ENCODE measurements at regions not wholly inside any gene's neighbourhood (a gene's known extent, or its start where the extent isn't known, plus 50 kb on each side); places are given as distances from the start of the nearest gene placed in this dataset.
A peak's percentile ranks its signal among the peaks of the same experiment; 100 is the strongest.
"Not testable (repeated sequence)": the region's sequence is repeated elsewhere in the genome, so short reads cannot be mapped to it uniquely, and the experiment has no call there.

- no peak for DNase-seq
Measured at GRCh38 chr15:69874321-69874720, 223.4 kb downstream of the TLE3 start.

- no peak for DNase-seq
Measured at GRCh38 chr15:69876064-69876940, 221.4 kb downstream of the TLE3 start.

GRCh38 chr15:69879963-69880362, 217.8 kb downstream of the TLE3 start:
- not testable (repeated sequence) for DNase-seq

GRCh38 chr15:69880571-69881301, 217.0 kb downstream of the TLE3 start:
- no peak for DNase-seq

GRCh38 chr15:69881302-69881670, 216.4 kb downstream of the TLE3 start:
- no peak for DNase-seq

GRCh38 chr15:69881766-69882165, 216.0 kb downstream of the TLE3 start:
- peak in 1 of 2 experiments; percentile 42 for DNase-seq

GRCh38 chr15:69883306-69883705, 214.4 kb downstream of the TLE3 start:
- DNase-seq: no peak

GRCh38 chr15:69885173-69885955, 212.4 kb downstream of the TLE3 start:
- DNase-seq: no peak

- DNase-seq: no peak
Measured at GRCh38 chr15:69887009-69887408, 210.7 kb downstream of the TLE3 start.

GRCh38 chr15:69887553-69887952, 210.2 kb downstream of the TLE3 start:
- no peak for DNase-seq

GRCh38 chr15:69888406-69888805, 209.3 kb downstream of the TLE3 start:
- no peak for DNase-seq

- no peak for DNase-seq
Measured at GRCh38 chr15:69891070-69891536, 206.6 kb downstream of the TLE3 start.

- DNase-seq: no peak
Measured at GRCh38 chr15:69891606-69892005, 206.1 kb downstream of the TLE3 start.

GRCh38 chr15:69892351-69892750, 205.4 kb downstream of the TLE3 start:
- no peak for DNase-seq

- no peak for DNase-seq
Measured at GRCh38 chr15:69893086-69893485, 204.6 kb downstream of the TLE3 start.

- DNase-seq: peak; percentile 21 to 37
Measured at GRCh38 chr15:69893863-69894262, 203.9 kb downstream of the TLE3 start.

- no peak for DNase-seq
Measured at GRCh38 chr15:69895202-69895601, 202.5 kb downstream of the TLE3 start.

GRCh38 chr15:69896606-69897005, 201.1 kb downstream of the TLE3 start:
- no peak for DNase-seq

- no peak for DNase-seq
Measured at GRCh38 chr15:69897061-69897460, 200.7 kb downstream of the TLE3 start.

- peak in 1 of 2 experiments; percentile 48 for DNase-seq
Measured at GRCh38 chr15:69897471-69898237, 200.1 kb downstream of the TLE3 start.

- peak in 1 of 2 experiments; percentile 24 for DNase-seq
Measured at GRCh38 chr15:69898243-69898642, 199.5 kb downstream of the TLE3 start.

- no peak for DNase-seq
Measured at GRCh38 chr15:69902414-69903062, 195.2 kb downstream of the TLE3 start.

Measured in NCI-H526 (cell line).